Renal pelvis (tissue), 1 donor: ENCODE measurements at regions not wholly inside any gene's neighbourhood (a gene's known extent, or its start where the extent isn't known, plus 50 kb on each side); places are given as distances from the start of the nearest gene placed in this dataset.
A peak's percentile ranks its signal among the peaks of the same experiment; 100 is the strongest.
"Not testable (repeated sequence)": the region's sequence is repeated elsewhere in the genome, so short reads cannot be mapped to it uniquely, and the experiment has no call there.

Source experiments
- DNase-seq: peaks from one replicate; pipeline ENCODE4 v3.0.0-alpha.2; 2013

GRCh38 chr3:14252321-14253021, 73.9 kb downstream of the LSM3 start:
- DNase-seq, result no peak

GRCh38 chr3:14253022-14253706, 74.5 kb downstream of the LSM3 start:
- no peak for DNase-seq

GRCh38 chr3:14253707-14254382, 75.2 kb downstream of the LSM3 start:
- DNase-seq, result no peak

GRCh38 chr3:14254812-14255702, 76.4 kb downstream of the LSM3 start:
- DNase-seq, result no peak

- DNase-seq, result no peak
Measured at GRCh38 chr3:14256046-14256445, 77.4 kb downstream of the LSM3 start.

- no peak for DNase-seq
Measured at GRCh38 chr3:14256561-14257342, 78.1 kb downstream of the LSM3 start.

- DNase-seq, result no peak
Measured at GRCh38 chr3:14258906-14259904, 80.6 kb downstream of the LSM3 start.

- no peak for DNase-seq
Measured at GRCh38 chr3:14260463-14260862, 81.8 kb downstream of the LSM3 start.

- DNase-seq, result peak; percentile 72
Measured at GRCh38 chr3:14261229-14261628, 82.6 kb downstream of the LSM3 start.

- DNase-seq, result no peak
Measured at GRCh38 chr3:14262212-14262611, 83.6 kb downstream of the LSM3 start.

- DNase-seq, result no peak
Measured at GRCh38 chr3:14262867-14263266, 84.2 kb downstream of the LSM3 start.

- DNase-seq, result no peak
Measured at GRCh38 chr3:14263317-14264005, 84.8 kb downstream of the LSM3 start.

GRCh38 chr3:14265246-14265962, 86.8 kb downstream of the LSM3 start:
- no peak for DNase-seq

- DNase-seq, result no peak
Measured at GRCh38 chr3:14266361-14266760, 87.7 kb downstream of the LSM3 start.

GRCh38 chr3:14267976-14268375, 89.4 kb downstream of the LSM3 start:
- no peak for DNase-seq

- no peak for DNase-seq
Measured at GRCh38 chr3:14268897-14269296, 90.3 kb downstream of the LSM3 start.

GRCh38 chr3:14272041-14272958, 93.7 kb downstream of the LSM3 start:
- DNase-seq, result not testable (repeated sequence)
